ENCODE measurements at regions not wholly inside any gene's neighbourhood (a gene's known extent, or its start where the extent isn't known, plus 50 kb on each side); places are given as distances from the start of the nearest gene placed in this dataset.

GRCh38 chr21:27371115-27371974, 404.5 kb upstream of the ADAMTS5 start:
- Histone ChIP-seq H3K27me3 (ENCODE audit: control insufficient read depth in 5 of 5, insufficient read depth in 4 of 5, low read length in 5 of 5) (no peaks in the 10 kb centered on the region), H3K9me3 (ENCODE audit: control insufficient read depth in 5 of 5, low read length in 5 of 5) (no peaks in the 10 kb centered on the region), H3K4me1 (ENCODE audit: control insufficient read depth in 5 of 5, insufficient read depth in 5 of 5, low read length in 5 of 5) (peaks cover 0 to 15% (median 0%) of the 10 kb centered on the region in 5 donors), H3K4me3 (ENCODE audit: low read depth in 1 of 5, low read length in 5 of 5) (no peak overlapping the region), H3K9ac (ENCODE audit: low read length in 5 of 5) (no peak overlapping the region), H3K36me3 (ENCODE audit: control insufficient read depth in 5 of 5, insufficient read depth in 5 of 5, low read length in 5 of 5) (no peaks in the 10 kb centered on the region), H3K27ac (ENCODE audit: low read depth, low read length) (no peak overlapping the region)

GRCh38 chr21:27369978-27370571, 403.2 kb upstream of the ADAMTS5 start:
- no peaks in the 10 kb centered on the region for H3K9me3 ChIP-seq (ENCODE audit: control insufficient read depth in 5 of 5, low read length in 5 of 5)
- no peak overlapping the region for H3K27ac ChIP-seq (ENCODE audit: low read depth, low read length)
- no peak overlapping the region for H3K4me3 ChIP-seq (ENCODE audit: low read depth in 1 of 5, low read length in 5 of 5)
- H3K9ac ChIP-seq (ENCODE audit: low read length in 5 of 5) = no peak overlapping the region
- H3K4me1 ChIP-seq (ENCODE audit: control insufficient read depth in 5 of 5, insufficient read depth in 5 of 5, low read length in 5 of 5) = peaks cover 0 to 15% (median 0%) of the 10 kb centered on the region in 5 donors
- no peaks in the 10 kb centered on the region for H3K27me3 ChIP-seq (ENCODE audit: control insufficient read depth in 5 of 5, insufficient read depth in 4 of 5, low read length in 5 of 5)
- H3K36me3 ChIP-seq (ENCODE audit: control insufficient read depth in 5 of 5, insufficient read depth in 5 of 5, low read length in 5 of 5) = no peaks in the 10 kb centered on the region

GRCh38 chr21:27369234-27369633, 402.3 kb upstream of the ADAMTS5 start:
- Histone ChIP-seq H3K9ac (ENCODE audit: low read length in 5 of 5) (no peak overlapping the region), H3K4me3 (ENCODE audit: low read depth in 1 of 5, low read length in 5 of 5) (no peak overlapping the region), H3K4me1 (ENCODE audit: control insufficient read depth in 5 of 5, insufficient read depth in 5 of 5, low read length in 5 of 5) (peaks cover 0 to 15% (median 0%) of the 10 kb centered on the region in 5 donors), H3K27ac (ENCODE audit: low read depth, low read length) (no peak overlapping the region), H3K9me3 (ENCODE audit: control insufficient read depth in 5 of 5, low read length in 5 of 5) (no peaks in the 10 kb centered on the region), H3K36me3 (ENCODE audit: control insufficient read depth in 5 of 5, insufficient read depth in 5 of 5, low read length in 5 of 5) (no peaks in the 10 kb centered on the region), H3K27me3 (ENCODE audit: control insufficient read depth in 5 of 5, insufficient read depth in 4 of 5, low read length in 5 of 5) (no peaks in the 10 kb centered on the region)

- Histone ChIP-seq H3K4me3 (ENCODE audit: low read depth in 1 of 5, low read length in 5 of 5) (no peak overlapping the region), H3K9ac (ENCODE audit: low read length in 5 of 5) (no peak overlapping the region), H3K9me3 (ENCODE audit: control insufficient read depth in 5 of 5, low read length in 5 of 5) (no peaks in the 10 kb centered on the region), H3K4me1 (ENCODE audit: control insufficient read depth in 5 of 5, insufficient read depth in 5 of 5, low read length in 5 of 5) (peaks cover 0 to 15% (median 0%) of the 10 kb centered on the region in 5 donors), H3K27ac (ENCODE audit: low read depth, low read length) (no peak overlapping the region), H3K36me3 (ENCODE audit: control insufficient read depth in 5 of 5, insufficient read depth in 5 of 5, low read length in 5 of 5) (no peaks in the 10 kb centered on the region), H3K27me3 (ENCODE audit: control insufficient read depth in 5 of 5, insufficient read depth in 4 of 5, low read length in 5 of 5) (no peaks in the 10 kb centered on the region)
Observed at GRCh38 chr21:27366646-27367235, 399.9 kb upstream of the ADAMTS5 start.

- Histone ChIP-seq H3K36me3 (ENCODE audit: control insufficient read depth in 5 of 5, insufficient read depth in 5 of 5, low read length in 5 of 5) (no peaks in the 10 kb centered on the region), H3K27ac (ENCODE audit: low read depth, low read length) (no peak overlapping the region), H3K27me3 (ENCODE audit: control insufficient read depth in 5 of 5, insufficient read depth in 4 of 5, low read length in 5 of 5) (no peaks in the 10 kb centered on the region), H3K9ac (ENCODE audit: low read length in 5 of 5) (no peak overlapping the region), H3K9me3 (ENCODE audit: control insufficient read depth in 5 of 5, low read length in 5 of 5) (no peaks in the 10 kb centered on the region), H3K4me1 (ENCODE audit: control insufficient read depth in 5 of 5, insufficient read depth in 5 of 5, low read length in 5 of 5) (peaks cover 0 to 12% (median 0%) of the 10 kb centered on the region in 5 donors), H3K4me3 (ENCODE audit: low read depth in 1 of 5, low read length in 5 of 5) (no peak overlapping the region)
Observed at GRCh38 chr21:27366036-27366435, 399.1 kb upstream of the ADAMTS5 start.

- no peak overlapping the region for H3K4me3 ChIP-seq (ENCODE audit: low read depth in 1 of 5, low read length in 5 of 5)
- H3K27me3 ChIP-seq (ENCODE audit: control insufficient read depth in 5 of 5, insufficient read depth in 4 of 5, low read length in 5 of 5) = no peaks in the 10 kb centered on the region
- no peak overlapping the region for H3K27ac ChIP-seq (ENCODE audit: low read depth, low read length)
- H3K36me3 ChIP-seq (ENCODE audit: control insufficient read depth in 5 of 5, insufficient read depth in 5 of 5, low read length in 5 of 5) = no peaks in the 10 kb centered on the region
- H3K4me1 ChIP-seq (ENCODE audit: control insufficient read depth in 5 of 5, insufficient read depth in 5 of 5, low read length in 5 of 5) = peaks cover 0 to 7% (median 0%) of the 10 kb centered on the region in 5 donors
- no peaks in the 10 kb centered on the region for H3K9me3 ChIP-seq (ENCODE audit: control insufficient read depth in 5 of 5, low read length in 5 of 5)
- H3K9ac ChIP-seq (ENCODE audit: low read length in 5 of 5) = no peak overlapping the region
Observed at GRCh38 chr21:27365394-27365793, 398.5 kb upstream of the ADAMTS5 start.

- H3K9ac ChIP-seq (ENCODE audit: low read length in 5 of 5) = no peak overlapping the region
- H3K4me3 ChIP-seq (ENCODE audit: low read depth in 1 of 5, low read length in 5 of 5) = no peak overlapping the region
- H3K27ac ChIP-seq (ENCODE audit: low read depth, low read length) = no peak overlapping the region
- no peaks in the 10 kb centered on the region for H3K27me3 ChIP-seq (ENCODE audit: control insufficient read depth in 5 of 5, insufficient read depth in 4 of 5, low read length in 5 of 5)
- H3K9me3 ChIP-seq (ENCODE audit: control insufficient read depth in 5 of 5, low read length in 5 of 5) = no peaks in the 10 kb centered on the region
- no peaks in the 10 kb centered on the region for H3K36me3 ChIP-seq (ENCODE audit: control insufficient read depth in 5 of 5, insufficient read depth in 5 of 5, low read length in 5 of 5)
- H3K4me1 ChIP-seq (ENCODE audit: control insufficient read depth in 5 of 5, insufficient read depth in 5 of 5, low read length in 5 of 5) = peaks cover 0 to 7% (median 0%) of the 10 kb centered on the region in 5 donors
Observed at GRCh38 chr21:27363719-27364477, 397.0 kb upstream of the ADAMTS5 start.

- no peak overlapping the region for H3K27ac ChIP-seq (ENCODE audit: low read depth, low read length)
- H3K4me1 ChIP-seq (ENCODE audit: control insufficient read depth in 5 of 5, insufficient read depth in 5 of 5, low read length in 5 of 5) = peaks cover 0 to 12% (median 0%) of the 10 kb centered on the region in 5 donors
- no peaks in the 10 kb centered on the region for H3K9me3 ChIP-seq (ENCODE audit: control insufficient read depth in 5 of 5, low read length in 5 of 5)
- H3K4me3 ChIP-seq (ENCODE audit: low read depth in 1 of 5, low read length in 5 of 5) = no peak overlapping the region
- H3K36me3 ChIP-seq (ENCODE audit: control insufficient read depth in 5 of 5, insufficient read depth in 5 of 5, low read length in 5 of 5) = no peaks in the 10 kb centered on the region
- H3K9ac ChIP-seq (ENCODE audit: low read length in 5 of 5) = no peak overlapping the region
- H3K27me3 ChIP-seq (ENCODE audit: control insufficient read depth in 5 of 5, insufficient read depth in 4 of 5, low read length in 5 of 5) = no peaks in the 10 kb centered on the region
Observed at GRCh38 chr21:27362249-27362648, 395.4 kb upstream of the ADAMTS5 start.

GRCh38 chr21:27359141-27359540, 392.3 kb upstream of the ADAMTS5 start:
- Histone ChIP-seq H3K4me1 (ENCODE audit: control insufficient read depth in 5 of 5, insufficient read depth in 5 of 5, low read length in 5 of 5) (peaks cover 0 to 12% (median 0%) of the 10 kb centered on the region in 5 donors), H3K4me3 (ENCODE audit: low read depth in 1 of 5, low read length in 5 of 5) (no peak overlapping the region), H3K27me3 (ENCODE audit: control insufficient read depth in 5 of 5, insufficient read depth in 4 of 5, low read length in 5 of 5) (no peaks in the 10 kb centered on the region), H3K36me3 (ENCODE audit: control insufficient read depth in 5 of 5, insufficient read depth in 5 of 5, low read length in 5 of 5) (no peaks in the 10 kb centered on the region), H3K27ac (ENCODE audit: low read depth, low read length) (no peak overlapping the region), H3K9me3 (ENCODE audit: control insufficient read depth in 5 of 5, low read length in 5 of 5) (no peaks in the 10 kb centered on the region), H3K9ac (ENCODE audit: low read length in 5 of 5) (no peak overlapping the region)

All from subcutaneous abdominal adipose tissue (tissue), 5 donors.